DMS 273 (cell line): ENCODE measurements at regions not wholly inside any gene's neighbourhood (a gene's known extent, or its start where the extent isn't known, plus 50 kb on each side); places are given as distances from the start of the nearest gene placed in this dataset.
"Not testable (repeated sequence)": the region's sequence is repeated elsewhere in the genome, so short reads cannot be mapped to it uniquely, and the experiment has no call there.

Experiments used
- DNase-seq: peaks from one replicate; lab custom pipeline; 2025; ENCODE audit not compliant: unreplicated experiment; lab: John Stamatoyannopoulos, UW

DNA sequence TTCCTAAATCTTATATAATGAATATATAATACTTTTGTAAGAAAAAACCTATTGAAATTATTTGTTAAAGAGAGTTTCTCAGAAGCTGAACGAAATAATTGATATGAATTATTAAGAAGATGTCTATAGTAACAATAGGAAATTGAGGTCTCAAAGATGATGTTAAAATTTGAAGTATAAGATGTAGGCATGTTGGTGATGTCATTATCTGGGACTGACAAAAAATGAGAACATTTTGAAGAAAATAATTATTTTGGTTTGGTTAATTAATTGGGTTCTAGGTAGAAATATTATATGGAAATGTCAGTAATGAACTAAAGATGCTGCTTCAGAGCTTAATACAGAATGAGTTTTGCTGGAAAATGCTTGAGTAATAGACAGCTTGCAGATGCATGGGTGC is 501.4 kb upstream of the ST8SIA4 start:
- DNase-seq: no peak

DNA sequence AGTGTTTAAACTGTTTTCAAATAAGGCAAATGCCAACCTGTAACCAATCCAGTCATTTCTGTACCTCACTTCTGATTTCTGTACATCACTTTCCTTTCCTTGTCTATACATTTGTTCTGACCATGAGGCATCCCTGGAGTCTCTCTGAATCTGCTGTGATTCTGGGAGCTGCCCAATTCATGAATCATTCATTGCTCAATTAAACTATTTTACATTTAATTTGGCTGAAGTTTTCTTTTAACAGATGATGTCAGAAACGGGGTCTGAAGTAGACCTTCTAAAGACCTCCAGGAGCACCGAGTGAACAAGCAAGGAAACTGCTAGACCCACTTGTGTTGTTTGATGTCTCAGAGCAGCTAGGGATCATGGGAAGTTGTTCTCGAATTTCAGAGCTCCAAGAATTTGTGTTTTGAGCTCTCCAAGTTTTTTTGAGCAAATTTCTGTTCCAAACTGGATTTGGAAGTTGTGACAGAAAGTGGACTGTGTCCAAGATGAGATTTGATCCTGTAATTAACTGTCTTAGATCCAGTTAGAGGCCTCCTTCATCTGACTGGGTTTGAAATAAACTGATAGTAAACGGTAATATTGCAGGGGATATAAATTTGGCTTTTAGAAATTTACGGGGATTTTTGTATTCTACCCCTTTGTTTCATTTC is 490.8 kb upstream of the ST8SIA4 start:
- DNase-seq: no peak

DNA sequence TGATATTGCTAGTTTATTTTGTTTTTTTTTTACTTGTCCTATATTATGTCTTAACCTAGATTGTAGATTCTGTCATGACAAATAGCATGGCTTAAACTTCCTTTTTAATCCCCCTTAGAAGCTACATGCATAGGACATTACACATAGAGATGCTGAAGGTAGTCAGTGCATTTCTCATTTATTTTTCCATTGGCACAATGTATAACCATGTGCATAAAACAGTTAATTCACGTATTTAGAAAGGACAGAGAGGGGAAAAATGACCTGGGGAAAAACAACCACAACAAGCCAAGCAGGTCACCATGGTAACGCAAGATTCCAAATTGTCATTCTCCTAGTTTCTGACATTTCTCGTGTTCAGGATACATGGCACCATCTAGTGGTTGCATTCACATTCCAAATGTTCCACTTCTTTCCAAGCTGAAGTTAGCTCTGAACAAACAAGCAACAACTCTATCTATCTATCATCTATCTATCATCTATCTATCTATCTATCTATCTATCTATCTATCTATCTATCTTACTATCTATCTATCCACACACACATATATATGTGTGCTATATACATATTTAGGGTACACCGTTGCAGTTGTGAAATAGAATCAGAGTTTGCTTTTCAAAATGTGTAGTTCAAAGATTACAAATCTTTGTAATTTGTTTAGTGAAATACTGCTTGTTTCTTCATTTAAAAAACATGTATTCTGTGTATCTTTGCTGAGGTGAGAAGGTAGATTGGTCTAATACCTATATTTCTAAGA is 487.2 kb upstream of the ST8SIA4 start:
- DNase-seq: peak; percentile 67

DNA sequence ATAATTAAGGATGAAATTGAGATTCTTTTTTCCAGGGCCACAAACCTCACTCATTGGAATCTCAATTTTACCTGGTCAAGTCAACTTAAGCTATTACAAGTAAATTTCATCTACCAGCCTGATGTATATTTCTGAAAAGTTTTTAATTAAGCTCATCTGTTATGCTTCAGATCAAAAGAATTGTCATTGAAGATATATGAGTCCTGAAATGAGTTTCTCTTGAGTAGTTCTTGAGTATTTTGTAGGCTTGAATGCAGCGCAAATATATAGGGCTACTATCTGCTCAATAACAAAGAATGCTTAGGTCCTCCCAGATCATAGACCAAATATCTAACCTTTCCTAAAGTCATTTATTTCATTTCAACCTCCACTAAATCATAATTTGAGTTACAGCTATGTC is 482.2 kb upstream of the ST8SIA4 start:
- DNase-seq: no peak

DNA sequence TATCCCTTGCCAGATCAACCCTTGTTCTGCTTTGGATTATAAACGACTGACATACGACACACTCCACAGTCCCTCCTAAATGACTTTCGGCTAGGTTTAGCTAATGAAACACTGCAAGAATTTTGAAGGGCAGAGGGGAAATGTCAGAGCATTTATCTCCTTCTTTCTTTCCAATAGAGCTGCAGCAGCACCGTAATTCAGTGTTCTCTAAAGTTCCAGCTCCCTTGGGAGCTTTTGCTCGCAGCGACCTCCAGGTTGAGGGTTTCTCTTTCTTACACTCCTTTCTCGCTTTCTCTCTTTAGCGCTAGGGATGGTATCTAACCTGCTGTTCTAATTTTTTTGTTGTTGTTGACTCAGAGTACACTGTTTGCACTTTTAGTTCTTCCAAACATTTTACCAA is 467.1 kb upstream of the ST8SIA4 start:
- DNase-seq: no peak

DNA sequence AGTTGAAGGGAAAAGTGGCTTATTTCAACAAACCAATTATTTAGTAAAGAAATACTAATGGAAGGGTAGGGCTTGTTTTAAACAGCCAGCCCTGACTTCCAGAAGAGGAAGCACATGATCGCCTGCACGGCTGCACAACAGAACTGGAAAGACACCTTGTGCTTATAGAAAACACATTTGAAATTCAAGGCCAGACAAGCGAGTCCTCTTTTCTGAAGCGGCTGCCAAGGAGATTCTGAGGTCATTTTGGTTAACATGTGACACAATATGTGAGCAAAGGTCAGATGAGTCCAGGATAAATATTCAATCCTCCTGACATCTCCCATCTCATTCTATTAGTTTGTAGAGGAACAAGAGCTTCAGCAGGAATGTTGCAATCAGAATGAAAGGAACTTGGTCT is 461.4 kb upstream of the ST8SIA4 start:
- DNase-seq: peak; percentile 4

DNA sequence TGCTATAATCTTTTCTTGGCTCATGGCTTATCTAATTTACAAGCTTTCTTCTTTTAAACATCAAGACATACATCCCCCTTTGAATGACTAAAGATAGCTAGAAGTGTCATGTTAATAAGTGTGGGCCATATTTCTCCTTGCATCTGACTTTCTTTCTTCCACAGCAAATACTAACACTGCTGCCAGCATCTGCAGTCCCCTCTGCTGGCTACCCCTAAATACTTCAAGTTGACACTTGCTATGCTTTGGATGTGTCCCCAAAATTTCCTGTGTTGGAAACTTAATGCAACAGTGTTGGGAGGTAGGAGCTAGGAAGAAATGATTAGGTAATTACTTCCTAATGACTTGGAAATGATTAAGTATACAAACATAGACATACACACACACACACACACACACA is 459.0 kb upstream of the ST8SIA4 start:
- DNase-seq: no peak

DNA sequence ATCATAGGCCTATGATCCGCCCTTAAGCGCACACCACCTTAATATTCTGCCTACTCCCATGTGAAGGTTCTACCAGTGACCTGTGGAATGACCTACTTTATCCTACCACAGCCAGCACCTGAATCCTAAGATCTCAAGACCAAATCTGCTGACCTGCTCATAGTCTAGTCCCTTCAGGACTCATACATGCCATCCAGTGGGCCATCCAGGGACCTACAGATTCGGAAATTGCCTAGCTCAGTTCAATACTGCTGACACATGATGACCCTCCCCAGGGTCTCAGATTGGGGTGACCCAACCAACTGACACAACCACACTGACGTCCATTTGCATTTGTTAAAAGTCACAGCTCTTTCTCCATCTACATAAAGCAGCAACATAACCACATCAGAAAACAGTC is 443.8 kb upstream of the ST8SIA4 start:
- no peak for DNase-seq

DNA sequence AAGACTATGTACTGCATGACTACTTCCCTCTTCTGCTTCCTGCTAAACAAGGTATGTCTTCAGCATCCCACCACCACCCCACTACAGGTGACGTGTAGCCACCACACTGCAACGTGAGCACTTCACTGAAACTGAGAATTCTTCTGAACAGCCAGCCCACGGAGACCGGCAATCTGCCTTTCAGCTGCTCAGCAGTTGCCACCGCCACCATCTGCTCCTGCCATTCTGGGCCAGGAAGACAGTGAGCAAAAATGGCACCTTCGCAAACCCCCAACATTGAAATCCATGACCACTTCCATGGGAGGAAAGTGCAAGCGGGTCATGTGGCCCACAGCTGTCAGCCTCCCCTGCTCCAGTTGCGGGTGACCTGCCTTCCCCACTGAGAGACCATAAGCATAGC is 443.4 kb upstream of the ST8SIA4 start:
- DNase-seq: no peak

DNA sequence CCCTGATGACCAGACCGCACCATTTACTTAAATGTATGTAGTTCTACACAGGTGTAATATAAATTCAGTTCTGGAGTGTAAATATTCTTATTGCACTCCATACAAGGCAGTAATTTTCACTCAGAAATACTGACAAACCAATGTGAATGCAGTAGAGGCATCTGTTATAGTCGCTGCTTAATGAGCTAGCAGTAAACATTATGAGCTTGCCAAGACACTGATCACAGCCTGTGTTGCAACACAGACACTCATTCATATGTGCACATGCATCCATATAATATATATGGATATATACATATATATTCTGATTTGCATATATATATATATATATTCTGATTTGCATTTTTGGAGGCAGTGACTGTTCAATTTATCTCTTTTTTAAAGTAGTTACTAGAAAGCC is 435.1 kb upstream of the ST8SIA4 start:
- no peak for DNase-seq

DNA sequence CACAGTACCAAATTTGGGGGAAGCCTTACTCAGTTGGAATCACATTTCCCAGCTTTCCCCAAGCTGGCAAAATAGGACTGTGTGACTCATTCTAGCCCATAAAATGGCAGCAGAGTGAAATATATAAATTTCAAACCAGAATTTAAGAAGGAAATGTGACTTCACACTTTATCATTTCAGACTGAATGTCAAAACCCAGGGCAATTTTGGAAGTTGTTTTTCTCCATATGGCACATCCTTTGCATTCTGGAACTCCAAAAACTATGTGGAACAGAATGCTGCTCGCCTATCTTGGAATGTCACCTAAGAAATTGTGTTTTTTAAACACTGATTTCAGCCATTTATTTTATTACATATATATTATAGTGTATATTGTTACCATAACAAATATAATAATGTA is 424.7 kb upstream of the ST8SIA4 start:
- DNase-seq: no peak

DNA sequence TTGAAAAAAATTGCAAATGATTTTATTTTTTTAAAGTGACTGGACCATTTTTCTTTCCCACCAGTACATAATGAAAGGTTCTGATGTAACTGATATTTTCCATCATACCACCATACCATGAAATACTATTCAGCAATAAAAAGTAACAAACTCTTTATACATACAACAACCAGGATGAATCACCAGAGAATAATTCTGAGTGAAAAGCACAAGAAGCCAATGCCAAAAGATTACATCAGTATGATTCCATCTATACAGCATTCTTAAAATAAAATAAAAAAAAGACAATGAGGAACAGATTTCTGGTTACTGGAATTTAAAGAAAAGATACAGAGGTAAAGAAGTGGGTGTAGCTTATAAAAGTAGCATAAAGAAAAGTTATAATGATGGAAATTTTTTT is 423.7 kb upstream of the ST8SIA4 start:
- no peak for DNase-seq

DNA sequence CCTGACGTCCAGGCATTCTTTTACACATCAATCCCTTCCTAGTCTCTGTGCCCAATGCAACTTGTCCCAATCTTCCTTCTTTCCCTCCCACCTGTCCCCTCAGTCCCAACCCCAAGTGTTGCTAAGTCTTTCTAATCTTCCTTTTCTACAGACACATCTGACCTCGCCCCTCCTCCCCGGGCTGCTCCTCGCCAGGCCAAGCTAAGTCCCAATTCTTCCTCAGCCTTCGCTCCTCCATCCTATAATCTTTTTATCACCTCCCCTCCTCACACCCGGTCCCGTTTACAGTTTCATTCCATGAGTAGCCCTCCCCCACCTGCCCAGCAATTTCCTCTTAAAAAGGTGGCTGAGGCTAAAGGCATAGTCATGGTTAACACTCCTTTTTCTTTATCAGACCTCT is 413.3 kb upstream of the ST8SIA4 start:
- not testable (repeated sequence) for DNase-seq

DNA sequence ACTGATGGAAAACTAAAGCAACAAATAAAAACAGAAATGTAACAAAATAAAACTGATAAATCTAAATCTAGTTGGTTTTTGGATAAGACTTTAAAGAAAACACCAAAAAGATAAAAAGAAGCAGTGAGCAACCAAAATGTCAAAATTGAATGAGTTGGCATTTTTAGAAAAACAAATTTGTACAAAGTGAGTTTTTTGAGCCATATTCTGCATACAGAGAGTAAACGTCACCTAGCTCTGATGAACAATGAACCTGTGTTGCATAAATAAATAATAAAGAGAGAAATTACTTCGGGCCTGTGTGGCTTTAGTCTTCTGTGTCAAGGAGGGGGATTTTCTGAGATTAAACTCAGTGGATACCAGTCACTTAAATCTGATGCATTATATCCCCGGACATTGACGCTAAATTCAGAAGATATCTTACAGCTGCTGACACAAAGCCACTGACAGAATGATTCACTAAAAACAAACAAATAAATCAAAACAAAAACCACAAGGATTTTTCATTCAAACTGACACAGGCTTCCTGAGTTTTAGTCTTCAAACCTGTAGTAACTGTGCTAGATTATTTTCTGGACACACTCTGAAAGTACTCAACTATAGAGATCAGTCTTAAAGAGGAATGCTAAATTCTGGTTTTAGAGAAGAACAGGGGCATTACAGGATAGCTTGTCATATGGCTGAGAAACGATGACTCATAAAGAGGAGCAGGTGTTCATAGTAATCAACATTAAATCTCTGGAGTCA is 403.5 kb upstream of the ST8SIA4 start:
- DNase-seq: peak; percentile 55

DNA sequence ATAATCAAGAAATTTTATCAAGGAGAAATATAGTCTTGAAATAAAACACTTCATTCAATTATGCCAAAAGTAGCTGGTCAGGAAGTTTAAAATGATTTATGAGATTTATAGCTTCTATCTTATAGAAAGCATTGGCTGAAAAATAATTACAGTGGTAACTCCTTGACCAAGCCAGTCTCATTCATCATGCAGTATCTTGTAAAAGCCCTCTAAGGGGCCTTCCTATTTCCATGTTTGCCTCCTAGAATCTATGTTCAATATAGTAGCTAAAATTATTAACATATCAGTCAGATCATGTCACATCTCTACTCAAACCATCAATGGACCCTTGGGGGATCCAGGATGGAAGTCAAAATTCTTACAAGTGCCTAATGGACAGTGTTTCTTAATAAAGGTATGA is 393.4 kb upstream of the ST8SIA4 start:
- no peak for DNase-seq

DNA sequence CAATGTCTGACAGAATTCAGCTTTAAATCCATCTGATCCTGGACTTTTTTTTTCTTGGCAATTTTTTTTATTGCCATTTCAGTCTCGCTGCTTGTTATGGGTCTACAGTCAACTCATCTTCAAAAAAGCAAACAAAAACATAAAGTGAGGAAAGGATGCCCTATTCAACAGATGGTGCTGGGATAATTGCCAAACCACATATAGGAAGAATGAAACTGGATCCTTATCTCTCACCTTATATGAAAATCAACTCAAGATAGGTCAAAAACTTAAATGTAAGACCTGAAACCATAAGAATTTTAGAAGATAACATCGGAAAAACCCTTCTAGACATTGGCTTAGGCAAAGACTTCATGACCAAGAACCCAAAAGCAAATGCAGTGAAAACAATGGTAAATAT is 389.1 kb upstream of the ST8SIA4 start:
- DNase-seq: peak; percentile 3

DNA sequence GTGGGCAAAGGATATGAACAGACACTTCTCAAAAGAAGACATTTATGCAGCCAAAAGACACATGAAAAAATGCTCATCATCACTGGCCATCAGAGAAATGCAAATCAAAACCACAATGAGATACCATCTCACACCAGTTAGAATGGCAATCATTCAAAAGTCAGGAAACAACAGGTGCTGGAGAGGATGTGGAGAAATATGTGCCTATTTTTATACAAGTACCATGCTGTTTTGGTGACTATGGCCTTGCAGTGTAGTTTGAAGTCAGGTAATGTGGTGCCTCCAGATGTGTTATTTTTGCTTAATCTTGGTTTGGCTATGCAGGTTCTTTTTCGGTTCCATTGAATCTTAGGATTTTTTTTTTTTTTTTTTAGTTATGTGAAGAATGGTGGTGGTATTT is 387.7 kb upstream of the ST8SIA4 start:
- not testable (repeated sequence) for DNase-seq

DNA sequence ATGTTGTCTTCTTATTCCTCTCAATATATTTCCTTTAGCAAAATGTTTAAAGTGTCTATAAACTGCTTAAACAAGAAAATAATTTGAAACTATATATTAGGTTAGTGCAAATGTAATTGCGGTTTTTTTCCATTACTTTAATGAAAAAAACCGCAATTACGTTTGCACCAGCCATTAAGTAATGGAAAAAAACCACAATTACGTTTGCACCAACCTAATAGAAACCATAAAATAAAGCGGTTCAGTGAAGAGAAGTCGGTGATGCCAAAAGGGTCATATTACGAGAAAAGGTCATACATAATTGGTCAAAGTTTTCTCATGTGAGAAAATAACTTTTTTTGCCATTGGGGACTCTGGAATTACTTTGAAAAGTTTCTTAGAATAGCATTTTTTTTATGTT is 385.6 kb upstream of the ST8SIA4 start:
- DNase-seq: no peak

DNA sequence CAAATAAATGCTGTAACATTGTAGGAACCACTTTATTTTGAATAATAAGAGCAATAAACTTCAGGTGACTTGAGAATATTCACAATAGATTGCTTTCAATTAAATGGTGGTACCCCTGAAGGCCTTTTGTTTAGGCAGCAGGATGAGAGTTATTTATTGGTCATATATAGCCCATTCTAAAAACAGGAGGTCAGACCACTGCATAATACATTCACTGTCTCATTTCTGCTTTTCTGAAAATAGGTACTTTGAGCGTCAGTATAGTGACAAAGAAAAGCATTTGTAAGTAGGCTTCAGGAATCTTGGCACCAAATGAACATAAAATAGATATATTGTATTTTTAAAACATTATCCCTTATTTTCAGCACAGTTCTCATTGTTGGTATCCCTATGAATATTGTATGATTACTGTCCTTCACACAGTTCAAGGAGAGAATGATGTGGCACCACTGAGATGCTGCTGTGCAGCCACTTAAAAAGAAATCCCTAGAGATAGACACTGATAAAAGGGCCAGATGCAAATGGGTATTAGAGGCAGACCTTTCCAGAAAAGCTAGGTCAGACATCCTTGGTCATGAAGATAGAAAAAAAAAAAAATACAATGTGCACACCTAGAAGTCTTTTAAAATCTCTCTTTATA is 381.8 kb upstream of the ST8SIA4 start:
- DNase-seq: no peak

DNA sequence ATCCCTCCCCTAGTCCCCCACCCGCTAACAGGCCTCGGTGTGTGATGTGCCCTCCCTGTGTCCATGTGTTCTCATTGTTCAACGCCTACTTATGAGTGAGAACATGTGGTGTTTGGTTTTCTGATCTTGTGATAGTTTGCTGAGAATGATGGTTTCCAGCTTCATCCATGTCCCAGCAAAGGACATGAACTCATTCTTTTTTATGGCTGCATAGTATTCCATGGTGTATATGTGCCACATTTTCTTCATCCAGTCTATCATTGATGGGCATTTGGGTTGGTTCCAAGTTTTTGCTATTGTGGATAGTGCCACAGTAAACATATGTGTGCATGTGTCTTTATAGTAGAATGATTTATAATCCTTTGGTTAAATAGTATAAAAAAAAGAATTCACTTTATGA is 380.9 kb upstream of the ST8SIA4 start:
- DNase-seq: not testable (repeated sequence)

DNA sequence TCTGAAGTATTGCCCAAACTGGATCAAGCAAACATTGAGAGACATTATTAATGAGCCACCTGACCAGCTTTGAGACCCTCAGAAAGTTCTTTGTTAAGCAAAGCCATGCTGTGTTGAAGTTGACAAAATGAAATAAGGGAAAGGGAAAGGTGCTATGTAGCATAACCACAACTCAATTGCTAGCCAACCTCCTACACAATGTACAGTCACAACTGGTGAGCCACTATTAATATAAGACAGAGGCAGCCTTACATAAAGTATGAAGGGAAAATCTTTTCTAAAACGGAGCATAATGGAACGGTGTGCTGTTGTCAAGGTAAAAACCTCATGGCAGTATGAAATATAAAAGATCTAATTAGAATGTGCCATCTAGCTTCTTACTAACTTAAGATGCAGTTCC is 375.8 kb upstream of the ST8SIA4 start:
- DNase-seq: no peak
